Chondrocyte (in vitro differentiated cells): ENCODE measurements at regions not wholly inside any gene's neighbourhood (a gene's known extent, or its start where the extent isn't known, plus 50 kb on each side); places are given as distances from the start of the nearest gene placed in this dataset.

ENCODE experiments used
- DNase-seq: peaks from one replicate; pipeline ENCODE4 v3.0.0; 2021; ENCODE audit warnings: mixed read lengths, low spot score
- H3K27ac Mint-ChIP-seq: one replicate; pipeline ENCODE4 v1.8.0; 2021; ENCODE audit warnings: mild to moderate bottlenecking, moderate library complexity, mixed read lengths; ENCODE audit not compliant: unreplicated experiment
- H3K27me3 Mint-ChIP-seq: 2 replicates; pipeline ENCODE4 v1.8.0; 2021; ENCODE audit warnings: low read depth, mixed read lengths
- H3K36me3 Mint-ChIP-seq: 2 replicates; pipeline ENCODE4 v1.8.0; 2021; ENCODE audit warnings: low read depth, mixed read lengths
- H3K4me1 Mint-ChIP-seq: 2 replicates; pipeline ENCODE4 v1.8.0; 2021; ENCODE audit warnings: low read depth, mild to moderate bottlenecking, mixed read lengths
- H3K4me3 Mint-ChIP-seq: one replicate; pipeline ENCODE4 v1.8.0; 2021; ENCODE audit warnings: mild to moderate bottlenecking, moderate library complexity, mixed read lengths; ENCODE audit not compliant: unreplicated experiment
- H3K9me3 Mint-ChIP-seq: 2 replicates; pipeline ENCODE4 v1.8.0; 2021; ENCODE audit warnings: low read depth, mixed read lengths
- CTCF ChIP-seq: fragments of 200-600 bp; sonication (generic); IDR thresholded peaks from 2 replicates; pipeline ENCODE4 v1.5.0; 2021; ENCODE audit warnings: antibody characterized with exemption, mild to moderate bottlenecking, moderate library complexity

GRCh38 chr2:176395273-176395854 is 126.1 kb downstream of the MTX2 start:
- DNase-seq, result no peak
- no peak for TF ChIP-seq CTCF
- Mint-ChIP-seq H3K4me1 (peaks cover 24% of the 10 kb centered on the region), H3K36me3 (peaks cover 2% of the 10 kb centered on the region), H3K27me3 (peaks cover 17% of the 10 kb centered on the region), H3K27ac (no peak overlapping the region), H3K9me3 (no peaks in the 10 kb centered on the region), H3K4me3 (no peak overlapping the region)

GRCh38 chr2:176398243-176399073 is 129.2 kb downstream of the MTX2 start:
- no peaks in the 10 kb centered on the region for H3K36me3 Mint-ChIP-seq
- DNase-seq, result no peak
- no peak for TF ChIP-seq CTCF

GRCh38 chr2:176399074-176399598 is 129.9 kb downstream of the MTX2 start:
- Mint-ChIP-seq H3K4me3 (no peak overlapping the region), H3K9me3 (no peaks in the 10 kb centered on the region), H3K36me3 (no peaks in the 10 kb centered on the region), H3K27ac (no peak overlapping the region), H3K27me3 (peaks cover 17% of the 10 kb centered on the region), H3K4me1 (no peaks in the 10 kb centered on the region)
- TF ChIP-seq CTCF, result no peak
- DNase-seq, result no peak

More at GRCh38 chr2:176398243-176399073, 129.2 kb downstream of the MTX2 start:
- Mint-ChIP-seq H3K27ac (no peak overlapping the region), H3K4me1 (no peaks in the 10 kb centered on the region), H3K4me3 (no peak overlapping the region), H3K27me3 (peaks cover 17% of the 10 kb centered on the region), H3K9me3 (no peaks in the 10 kb centered on the region)

- no peaks in the 10 kb centered on the region for H3K9me3 Mint-ChIP-seq
Observed at GRCh38 chr2:176405477-176405876, 136.2 kb downstream of the MTX2 start.

More at GRCh38 chr2:176405477-176405876, 136.2 kb downstream of the MTX2 start:
- Mint-ChIP-seq H3K36me3 (no peaks in the 10 kb centered on the region), H3K4me3 (no peak overlapping the region), H3K27me3 (peaks cover 17% of the 10 kb centered on the region), H3K27ac (no peak overlapping the region), H3K4me1 (no peaks in the 10 kb centered on the region)
- DNase-seq, result no peak
- TF ChIP-seq CTCF, result no peak
